NB4 (cell line): ENCODE measurements at regions not wholly inside any gene's neighbourhood (a gene's known extent, or its start where the extent isn't known, plus 50 kb on each side); places are given as distances from the start of the nearest gene placed in this dataset.
"Not testable (repeated sequence)": the region's sequence is repeated elsewhere in the genome, so short reads cannot be mapped to it uniquely, and the experiment has no call there.

ENCODE experiments used
- DNase-seq: peaks from one replicate; pipeline ENCODE4 v3.0.0; 2010; ENCODE audit warnings: low read depth
- H3K4me3 ChIP-seq: one replicate; pipeline ENCODE4 v1.5.1; 2011; ENCODE audit warnings: mild to moderate bottlenecking, low read depth, low read length, moderate library complexity
- CTCF ChIP-seq: IDR thresholded peaks from one replicate; pipeline ENCODE4 v1.5.1; 2012; ENCODE audit warnings: low read depth, low read length
- MYC ChIP-seq: IDR thresholded peaks from 2 replicates; pipeline ENCODE4 v1.6.1; 2011; ENCODE audit warnings: low read depth, low read length
- POLR2A ChIP-seq: IDR thresholded peaks from 2 replicates; pipeline ENCODE4 v1.6.1; 2011; ENCODE audit warnings: mild to moderate bottlenecking; ENCODE audit not compliant: insufficient read length; ENCODE audit errors: extremely low read depth
- TF ChIP-seq, protein P1 (sequence below): IDR thresholded peaks from 2 replicates; pipeline ENCODE4 v1.6.1; 2011; ENCODE audit warnings: low read depth, low read length

- no peak overlapping the region for H3K4me3 ChIP-seq
- no peak for TF ChIP-seq POLR2A
- TF ChIP-seq CTCF: no peak
- no peak for TF ChIP-seq MYC
- TF ChIP-seq, protein P1, sequence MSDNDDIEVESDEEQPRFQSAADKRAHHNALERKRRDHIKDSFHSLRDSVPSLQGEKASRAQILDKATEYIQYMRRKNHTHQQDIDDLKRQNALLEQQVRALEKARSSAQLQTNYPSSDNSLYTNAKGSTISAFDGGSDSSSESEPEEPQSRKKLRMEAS: no peak
- DNase-seq: no peak
Observed at GRCh38 chr4:171478181-171478580, 335.0 kb upstream of the GALNTL6 start.

- peak; percentile 2 for DNase-seq
- not testable (repeated sequence) for H3K4me3 ChIP-seq
Observed at GRCh38 chr4:171475111-171475510, 338.1 kb upstream of the GALNTL6 start.

- TF ChIP-seq MYC: no peak
- no peak for TF ChIP-seq POLR2A
- TF ChIP-seq, protein P1: no peak
- no peak for TF ChIP-seq CTCF
- H3K4me3 ChIP-seq: no peak overlapping the region
- DNase-seq: no peak
Observed at GRCh38 chr4:171473155-171473554, 340.0 kb upstream of the GALNTL6 start.

GRCh38 chr4:171472230-171472629 is 341.0 kb upstream of the GALNTL6 start:
- H3K4me3 ChIP-seq: no peak overlapping the region
- DNase-seq: no peak
- TF ChIP-seq, protein P1: no peak
- TF ChIP-seq POLR2A (no peak), CTCF (no peak), MYC (no peak)

DNA sequence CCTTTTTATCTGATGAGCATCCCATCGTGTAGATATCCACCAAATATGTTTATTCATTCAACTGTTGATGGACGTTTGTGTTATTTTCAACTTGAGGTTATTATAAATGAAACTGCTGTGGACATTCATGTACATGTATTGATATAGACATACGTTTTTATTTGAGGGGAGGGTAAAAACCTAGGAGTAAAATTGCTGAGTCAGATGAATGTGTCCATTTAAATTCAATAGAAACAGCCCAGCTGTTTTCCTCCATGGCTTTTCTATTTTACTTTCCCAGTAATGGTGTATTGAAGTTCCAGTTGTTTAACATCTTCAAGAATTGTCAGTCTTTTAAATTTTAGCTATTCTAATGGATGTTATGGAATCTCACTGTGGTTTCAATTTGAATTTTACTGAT is 348.7 kb upstream of the GALNTL6 start:
- H3K4me3 ChIP-seq: no peak overlapping the region
- TF ChIP-seq, protein P1: no peak
- TF ChIP-seq MYC (no peak), CTCF (no peak), POLR2A (no peak)
- no peak for DNase-seq

DNA sequence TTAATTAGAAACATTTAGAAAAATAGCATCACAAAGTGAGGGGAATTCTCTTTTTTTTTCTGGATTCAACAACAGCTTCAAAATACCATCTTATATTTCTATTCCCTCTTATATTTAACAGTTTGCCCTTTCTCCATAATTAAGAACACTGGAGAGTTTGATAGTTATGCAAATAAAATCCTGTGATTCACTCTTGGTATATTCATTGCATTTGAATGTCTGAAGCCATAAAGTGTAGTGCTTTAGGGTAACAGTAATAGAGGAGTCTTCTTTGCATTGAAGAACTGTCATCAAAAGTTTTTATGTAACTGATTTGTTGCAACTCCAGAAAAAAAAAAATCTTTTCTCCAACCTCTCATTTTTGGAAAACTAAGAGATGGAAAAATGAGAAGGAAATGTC is 352.0 kb upstream of the GALNTL6 start:
- DNase-seq: no peak
- H3K4me3 ChIP-seq: no peak overlapping the region
- TF ChIP-seq MYC (no peak), POLR2A (no peak), CTCF (no peak)
- TF ChIP-seq, protein P1: no peak
